ENCODE measurements at regions not wholly inside any gene's neighbourhood (a gene's known extent, or its start where the extent isn't known, plus 50 kb on each side); places are given as distances from the start of the nearest gene placed in this dataset.

DNA sequence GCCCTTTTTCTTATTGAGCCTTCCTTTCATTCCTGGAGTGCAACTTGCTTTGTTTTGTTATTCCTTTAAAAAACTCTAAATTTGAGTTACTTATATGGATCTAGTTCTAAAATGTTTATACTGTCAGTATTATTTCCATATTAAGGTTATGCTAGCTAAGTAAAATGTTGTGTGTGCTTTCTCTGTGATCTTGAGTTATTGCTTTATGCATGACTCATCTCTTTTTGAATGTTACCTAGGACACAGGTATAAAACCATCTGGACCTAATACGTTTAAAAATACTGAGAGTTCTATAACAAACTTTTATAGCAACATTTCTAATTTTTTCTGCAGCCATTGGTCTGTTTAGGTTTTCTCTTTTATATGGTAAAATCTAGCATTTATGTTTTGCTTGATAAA is 132.8 kb upstream of the LGR5 start:
- CTCF ChIA-PET, result no interaction called here
- no peaks in the 10 kb centered on the region for H3K36me3 ChIP-seq (ENCODE audit: control insufficient read depth, insufficient read depth, low read length)
- DNase-seq, result no peak
- H3K9me3 Mint-ChIP-seq (ENCODE audit: unreplicated experiment), result no peaks in the 10 kb centered on the region
- no peaks in the 10 kb centered on the region for H3K27me3 ChIP-seq (replicated peaks; ENCODE audit: control insufficient read depth, insufficient read depth, low read length)
- POLR2A ChIA-PET, result no interaction called here
- H3K4me1 ChIP-seq, result no peaks in the 10 kb centered on the region
- no peaks in the 10 kb centered on the region for H3K4me1 Mint-ChIP-seq (ENCODE audit: low read depth, unreplicated experiment)
- H3K27ac Mint-ChIP-seq (ENCODE audit: unreplicated experiment), result no peak overlapping the region
- intact Hi-C loops (cut with micrococcal nuclease; ENCODE audit: unreplicated experiment), result no loop called here
- no peaks in the 10 kb centered on the region for H3K9me3 ChIP-seq
- no peaks in the 10 kb centered on the region for H3K27me3 Mint-ChIP-seq (ENCODE audit: insufficient read depth, unreplicated experiment)
- no peaks in the 10 kb centered on the region for H3K36me3 Mint-ChIP-seq (ENCODE audit: insufficient read depth, unreplicated experiment)
- H3K4me3 Mint-ChIP-seq (ENCODE audit: unreplicated experiment), result no peak overlapping the region
- no peak overlapping the region for H3K4me3 ChIP-seq (ENCODE audit: low read depth, low read length)
- TF ChIP-seq, protein P1, sequence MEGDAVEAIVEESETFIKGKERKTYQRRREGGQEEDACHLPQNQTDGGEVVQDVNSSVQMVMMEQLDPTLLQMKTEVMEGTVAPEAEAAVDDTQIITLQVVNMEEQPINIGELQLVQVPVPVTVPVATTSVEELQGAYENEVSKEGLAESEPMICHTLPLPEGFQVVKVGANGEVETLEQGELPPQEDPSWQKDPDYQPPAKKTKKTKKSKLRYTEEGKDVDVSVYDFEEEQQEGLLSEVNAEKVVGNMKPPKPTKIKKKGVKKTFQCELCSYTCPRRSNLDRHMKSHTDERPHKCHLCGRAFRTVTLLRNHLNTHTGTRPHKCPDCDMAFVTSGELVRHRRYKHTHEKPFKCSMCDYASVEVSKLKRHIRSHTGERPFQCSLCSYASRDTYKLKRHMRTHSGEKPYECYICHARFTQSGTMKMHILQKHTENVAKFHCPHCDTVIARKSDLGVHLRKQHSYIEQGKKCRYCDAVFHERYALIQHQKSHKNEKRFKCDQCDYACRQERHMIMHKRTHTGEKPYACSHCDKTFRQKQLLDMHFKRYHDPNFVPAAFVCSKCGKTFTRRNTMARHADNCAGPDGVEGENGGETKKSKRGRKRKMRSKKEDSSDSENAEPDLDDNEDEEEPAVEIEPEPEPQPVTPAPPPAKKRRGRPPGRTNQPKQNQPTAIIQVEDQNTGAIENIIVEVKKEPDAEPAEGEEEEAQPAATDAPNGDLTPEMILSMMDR (IDR thresholded peaks at IDR 0.05; ENCODE audit: insufficient read depth in 1 of 2, low read depth in 1 of 2, low read length in 1 of 2, severe bottlenecking in 1 of 2, unreplicated experiment in 1 of 2), result no peak
- no TSS peak for BruUV-seq (replicated peaks)

DNA sequence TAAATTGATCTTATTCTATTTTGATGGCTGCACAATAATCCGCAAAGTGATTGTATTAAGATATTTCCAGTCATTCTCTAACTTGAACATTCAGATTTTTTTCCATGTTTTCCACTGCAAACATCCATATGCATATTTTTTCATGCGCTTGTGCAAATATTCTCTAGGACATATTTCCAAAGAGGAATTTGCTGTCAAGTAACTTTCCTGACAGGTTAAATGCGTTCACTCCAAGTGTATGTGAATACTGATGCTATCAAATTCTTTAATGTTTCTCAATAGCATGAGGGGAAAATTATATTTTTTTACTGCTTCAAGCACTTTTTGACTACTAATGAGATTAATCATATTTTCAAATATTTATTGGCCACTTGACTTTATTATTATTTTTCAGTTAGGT is 135.3 kb upstream of the LGR5 start:
- Histone ChIP-seq H3K9me3 (no peaks in the 10 kb centered on the region), H3K4me1 (no peaks in the 10 kb centered on the region), H3K27me3 (replicated peaks; ENCODE audit: control insufficient read depth, insufficient read depth, low read length) (no peaks in the 10 kb centered on the region), H3K4me3 (ENCODE audit: low read depth, low read length) (no peak overlapping the region), H3K36me3 (ENCODE audit: control insufficient read depth, insufficient read depth, low read length) (no peaks in the 10 kb centered on the region)
- H3K36me3 Mint-ChIP-seq (ENCODE audit: insufficient read depth, unreplicated experiment), result no peaks in the 10 kb centered on the region
- H3K27me3 Mint-ChIP-seq (ENCODE audit: insufficient read depth, unreplicated experiment), result no peaks in the 10 kb centered on the region
- no peak overlapping the region for H3K27ac Mint-ChIP-seq (ENCODE audit: unreplicated experiment)
- TF ChIP-seq, protein P1 (IDR thresholded peaks at IDR 0.05; ENCODE audit: insufficient read depth in 1 of 2, low read depth in 1 of 2, low read length in 1 of 2, severe bottlenecking in 1 of 2, unreplicated experiment in 1 of 2), result no peak
- H3K9me3 Mint-ChIP-seq (ENCODE audit: unreplicated experiment), result no peaks in the 10 kb centered on the region
- no peak overlapping the region for H3K4me3 Mint-ChIP-seq (ENCODE audit: unreplicated experiment)
- DNase-seq, result no peak
- BruUV-seq (replicated peaks), result no TSS peak
- H3K4me1 Mint-ChIP-seq (ENCODE audit: low read depth, unreplicated experiment), result no peaks in the 10 kb centered on the region
- intact Hi-C loops (cut with micrococcal nuclease; ENCODE audit: unreplicated experiment), result no loop called here
- ChIA-PET CTCF (no interaction called here), POLR2A (no interaction called here)

DNA sequence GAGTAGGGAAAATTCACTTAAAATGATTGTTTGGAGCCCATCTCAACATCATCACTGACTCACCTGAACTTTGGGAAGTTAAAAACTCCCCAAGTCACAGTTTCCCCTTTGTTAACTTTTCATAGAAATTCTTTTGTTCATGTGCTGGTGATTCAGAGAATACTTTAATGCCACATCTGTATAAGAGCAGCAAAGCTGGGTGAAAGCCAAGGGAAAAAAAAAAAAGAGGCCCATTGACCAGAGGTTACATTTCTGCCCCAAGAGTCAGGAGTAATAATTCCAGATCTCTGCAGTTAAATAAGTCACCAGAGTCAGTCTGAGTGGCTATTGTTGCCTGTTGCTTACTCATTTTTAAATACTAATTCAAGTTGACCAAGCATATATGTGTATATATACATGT is 136.4 kb upstream of the LGR5 start:
- no TSS peak for BruUV-seq (replicated peaks)

More for the DNA sequence above, 136.4 kb upstream of the LGR5 start:
- no peaks in the 10 kb centered on the region for H3K27me3 ChIP-seq (replicated peaks; ENCODE audit: control insufficient read depth, insufficient read depth, low read length)
- H3K9me3 Mint-ChIP-seq (ENCODE audit: unreplicated experiment), result no peaks in the 10 kb centered on the region
- H3K4me1 Mint-ChIP-seq (ENCODE audit: low read depth, unreplicated experiment), result no peaks in the 10 kb centered on the region
- intact Hi-C loops (cut with micrococcal nuclease; ENCODE audit: unreplicated experiment), result no loop called here
- H3K27ac Mint-ChIP-seq (ENCODE audit: unreplicated experiment), result no peak overlapping the region
- H3K27me3 Mint-ChIP-seq (ENCODE audit: insufficient read depth, unreplicated experiment), result no peaks in the 10 kb centered on the region
- DNase-seq, result no peak
- CTCF ChIA-PET, result no interaction called here
- POLR2A ChIA-PET, result no interaction called here
- H3K36me3 ChIP-seq (ENCODE audit: control insufficient read depth, insufficient read depth, low read length), result no peaks in the 10 kb centered on the region
- H3K4me1 ChIP-seq, result no peaks in the 10 kb centered on the region
- no peaks in the 10 kb centered on the region for H3K9me3 ChIP-seq
- TF ChIP-seq, protein P1 (IDR thresholded peaks at IDR 0.05; ENCODE audit: insufficient read depth in 1 of 2, low read depth in 1 of 2, low read length in 1 of 2, severe bottlenecking in 1 of 2, unreplicated experiment in 1 of 2), result no peak
- no peaks in the 10 kb centered on the region for H3K36me3 Mint-ChIP-seq (ENCODE audit: insufficient read depth, unreplicated experiment)
- H3K4me3 Mint-ChIP-seq (ENCODE audit: unreplicated experiment), result no peak overlapping the region
- H3K4me3 ChIP-seq (ENCODE audit: low read depth, low read length), result no peak overlapping the region

All from Caco-2 (cell line).